ENCODE measurements at regions not wholly inside any gene's neighbourhood (a gene's known extent, or its start where the extent isn't known, plus 50 kb on each side); places are given as distances from the start of the nearest gene placed in this dataset.

DNA sequence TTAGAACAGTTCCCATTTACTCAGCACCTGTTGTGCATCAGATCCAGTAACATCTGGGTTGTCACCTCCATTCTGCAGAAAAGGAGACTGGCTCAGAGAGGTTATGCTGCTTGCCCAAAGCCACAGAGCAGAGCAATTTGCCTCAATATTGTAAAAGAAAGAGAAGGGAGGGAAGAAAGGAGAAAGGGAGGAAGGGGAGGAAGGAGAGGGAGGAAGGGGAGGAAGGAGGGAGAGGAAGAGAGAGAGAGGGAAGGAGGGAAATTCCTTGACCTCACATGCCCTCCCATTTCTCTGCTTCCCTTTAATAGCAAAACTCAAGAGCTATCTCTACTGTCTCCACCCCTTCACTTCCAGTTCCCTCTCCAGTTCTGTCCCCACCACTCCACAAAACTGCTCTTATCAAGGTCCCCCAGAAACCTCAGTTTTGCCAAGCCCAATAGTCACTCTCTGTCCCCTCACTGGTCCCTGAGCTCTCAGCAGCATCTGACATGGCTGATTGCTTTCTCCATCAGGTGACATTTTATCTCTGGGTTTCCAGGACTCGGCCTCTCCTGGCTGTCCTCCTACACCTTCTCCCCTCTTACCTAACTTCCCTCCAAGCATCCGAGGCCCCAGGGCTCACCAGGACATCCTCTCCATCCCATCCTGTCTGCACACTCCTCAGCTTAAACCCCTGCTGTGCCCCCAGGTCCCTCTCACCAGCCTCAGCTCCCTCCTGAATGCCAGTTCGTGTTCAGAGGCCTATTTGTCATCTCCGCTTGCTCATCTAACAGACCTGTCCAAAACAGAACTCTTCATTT is 104.7 kb upstream of the LINGO1 start:
- no peak for DNase-seq (ENCODE audit: low read depth)

DNA sequence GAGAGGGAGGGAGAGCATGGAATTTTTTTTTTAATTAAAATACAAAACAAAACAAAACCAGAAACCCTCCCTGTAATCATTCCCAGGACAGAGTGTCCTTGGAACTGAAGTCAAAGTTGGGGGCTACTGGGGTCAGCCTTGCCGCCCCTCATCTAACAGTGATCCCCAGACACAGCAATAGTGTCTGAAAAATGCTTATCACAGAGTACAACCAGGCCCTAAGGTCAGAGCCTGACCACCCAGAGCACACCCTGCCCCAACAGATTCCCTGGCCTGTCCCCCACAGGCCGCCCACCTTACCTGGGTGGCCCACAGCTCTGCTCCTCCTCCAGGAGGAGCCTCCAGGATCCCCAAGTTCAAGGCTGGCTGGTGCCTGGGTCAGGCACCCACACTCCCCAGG is 101.6 kb upstream of the LINGO1 start:
- DNase-seq (ENCODE audit: low read depth) = no peak

DNA sequence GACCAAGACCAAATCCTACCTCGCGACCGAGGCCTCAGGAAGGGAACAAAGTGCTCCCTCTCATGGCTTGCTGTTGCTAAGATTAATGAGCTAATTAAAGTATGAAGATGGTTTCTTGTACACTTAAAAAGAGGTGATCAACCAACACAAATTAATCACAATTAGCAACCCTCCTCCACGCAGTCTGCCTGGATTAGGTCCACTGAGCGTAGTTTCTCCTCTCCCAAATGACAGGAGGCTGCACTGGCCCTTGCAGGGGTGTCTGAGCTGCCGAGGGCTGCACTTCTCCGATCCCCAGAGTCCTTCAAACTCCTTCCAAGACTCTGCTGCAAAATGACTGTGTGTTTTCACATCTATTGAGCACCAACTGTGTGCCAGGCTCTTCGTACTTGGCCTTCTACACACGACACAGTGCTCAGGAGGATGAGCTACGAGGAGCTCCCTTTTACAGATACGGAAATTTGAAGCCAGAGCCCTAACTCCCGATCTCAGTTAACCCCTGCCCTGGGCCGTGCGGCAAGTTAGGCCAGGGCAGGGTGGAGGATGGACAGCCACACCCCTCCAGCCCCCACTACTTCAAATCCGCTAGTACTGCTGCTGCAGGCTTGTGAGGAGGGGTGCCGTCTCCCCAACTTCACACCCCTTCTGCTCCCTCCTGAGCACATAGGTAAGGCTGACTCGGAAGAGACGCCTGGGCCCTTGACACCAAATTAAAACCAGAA is 101.0 kb upstream of the LINGO1 start:
- DNase-seq (ENCODE audit: low read depth) = no peak

DNA sequence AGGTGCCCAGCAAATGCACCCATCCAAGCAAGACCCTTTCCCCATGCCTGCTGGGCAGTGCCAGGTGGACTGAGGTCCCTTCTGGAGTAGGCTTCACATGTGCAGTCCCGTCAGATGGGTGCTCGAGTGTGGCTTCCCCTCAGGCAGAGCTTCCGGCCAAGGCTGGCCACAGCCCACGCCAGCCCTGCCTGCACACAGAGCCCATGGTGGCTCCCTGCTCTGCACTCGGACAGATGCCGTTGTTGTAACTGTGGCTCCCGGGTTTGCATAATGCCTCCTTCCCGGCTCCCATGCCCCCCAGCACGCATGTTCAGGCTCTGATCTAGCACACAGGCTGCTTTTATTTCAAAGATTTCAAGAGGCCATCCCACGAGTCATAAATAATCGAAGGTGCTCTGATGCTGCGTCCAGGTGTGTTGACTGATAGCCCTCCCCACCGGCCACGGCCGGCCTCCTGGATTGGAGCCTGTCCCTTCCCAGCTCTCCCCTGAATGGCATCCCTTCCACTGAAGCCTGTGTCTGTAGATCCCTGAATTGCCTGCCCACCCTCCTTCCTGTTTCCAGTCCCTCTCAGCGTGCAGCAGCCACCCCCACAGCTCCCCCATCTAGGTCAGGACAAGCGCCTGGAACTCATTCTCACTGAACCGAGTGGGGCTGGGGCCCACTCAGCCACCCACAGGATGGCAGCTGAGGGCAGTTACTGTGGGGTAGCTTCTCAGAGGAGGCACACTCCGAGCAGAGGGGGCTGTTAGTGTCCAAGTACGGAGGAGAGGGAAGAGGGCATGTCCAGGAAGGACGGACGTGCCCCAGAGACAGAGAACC is 100.0 kb upstream of the LINGO1 start:
- no peak for DNase-seq (ENCODE audit: low read depth)

DNA sequence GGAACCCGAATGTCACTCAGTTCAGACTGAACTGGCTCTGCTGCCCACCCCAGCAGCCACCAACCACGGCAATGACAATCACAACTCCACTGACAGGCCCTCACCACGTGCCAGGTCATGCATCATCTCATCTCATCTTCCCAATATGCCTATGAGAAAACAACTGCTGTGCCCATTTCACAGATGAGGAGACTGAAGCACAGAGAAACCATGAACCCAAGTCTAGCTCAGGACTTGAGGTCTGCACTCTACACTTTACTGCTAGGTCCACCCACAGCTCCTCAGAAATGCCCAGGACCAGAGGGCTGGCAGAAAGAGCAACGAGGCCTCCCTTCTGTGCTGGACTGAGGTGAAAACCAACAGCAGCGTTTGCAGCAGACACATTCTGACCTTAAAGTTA is 99.2 kb upstream of the LINGO1 start:
- no peak for DNase-seq (ENCODE audit: low read depth)

DNA sequence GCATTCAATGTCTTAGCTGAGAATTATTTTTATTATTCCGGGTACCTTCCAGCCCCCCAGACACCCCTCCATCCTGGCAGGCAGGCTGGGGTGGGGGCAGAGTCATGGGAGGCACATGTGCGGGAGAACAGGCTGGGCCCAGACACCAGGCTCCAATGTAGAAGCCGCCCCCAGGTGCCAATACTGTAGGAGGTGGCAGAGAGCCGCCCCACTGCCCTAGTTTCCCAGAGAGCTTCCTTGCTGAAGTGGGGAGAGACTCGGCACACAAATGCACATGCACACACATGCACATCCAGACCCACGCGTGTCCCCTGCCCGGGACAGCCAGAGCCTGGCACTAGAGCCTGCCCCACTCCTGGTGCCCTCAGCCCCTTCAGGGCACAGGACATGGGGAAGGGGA is 98.4 kb upstream of the LINGO1 start:
- DNase-seq (ENCODE audit: low read depth) = no peak

DNA sequence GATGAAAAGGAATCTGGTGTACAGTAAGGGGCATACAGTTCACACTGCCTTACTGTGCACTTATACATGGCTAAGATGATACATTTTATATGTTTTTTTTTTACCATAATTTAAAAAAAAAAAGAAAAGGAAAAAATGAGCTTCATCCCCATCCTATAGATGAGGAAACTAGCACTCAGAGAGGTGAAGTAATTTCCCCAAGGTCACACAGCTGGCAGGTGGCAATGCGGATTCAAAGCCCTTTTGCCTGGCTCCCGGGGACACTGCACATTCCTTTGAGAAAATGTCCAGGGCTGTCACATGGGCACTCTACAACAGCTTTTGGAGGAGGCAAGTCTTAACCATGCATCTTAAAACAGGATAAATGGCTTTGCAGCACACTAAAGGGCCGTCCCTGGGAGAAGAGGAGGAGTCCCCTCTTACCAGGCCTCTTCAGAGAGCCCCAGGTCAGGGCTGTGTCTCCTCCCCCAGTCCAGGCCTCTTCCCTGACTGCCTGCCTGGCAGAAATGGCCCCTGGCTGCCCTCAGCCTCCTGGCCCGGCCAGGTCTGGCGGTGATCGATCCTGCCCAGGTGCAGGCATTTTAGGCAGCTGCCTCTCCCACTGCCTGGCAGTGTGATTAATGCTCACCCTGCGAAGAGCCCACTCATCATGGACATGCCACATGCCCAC is 95.1 kb upstream of the LINGO1 start:
- no peak for DNase-seq (ENCODE audit: low read depth)

DNA sequence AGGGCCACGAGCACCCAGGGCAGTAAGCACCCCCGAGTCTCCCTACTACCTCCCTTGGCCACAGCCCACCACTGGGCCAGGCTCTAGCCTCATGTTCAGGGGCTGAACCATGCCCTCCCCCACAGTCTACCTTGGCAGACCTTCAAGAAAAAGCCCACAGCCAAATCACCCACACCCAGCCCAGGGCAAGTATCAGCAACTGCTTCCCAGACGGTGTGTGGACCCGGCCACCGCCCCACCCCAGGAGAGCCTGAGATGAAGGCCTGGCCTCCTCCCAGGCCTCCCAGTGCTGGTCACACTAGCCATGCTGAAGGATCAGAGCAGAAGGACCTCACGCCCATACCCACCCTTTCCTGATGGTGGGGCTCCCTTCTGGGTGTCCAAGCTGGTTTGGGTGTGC is 92.0 kb upstream of the LINGO1 start:
- no peak for DNase-seq (ENCODE audit: low read depth)

DNA sequence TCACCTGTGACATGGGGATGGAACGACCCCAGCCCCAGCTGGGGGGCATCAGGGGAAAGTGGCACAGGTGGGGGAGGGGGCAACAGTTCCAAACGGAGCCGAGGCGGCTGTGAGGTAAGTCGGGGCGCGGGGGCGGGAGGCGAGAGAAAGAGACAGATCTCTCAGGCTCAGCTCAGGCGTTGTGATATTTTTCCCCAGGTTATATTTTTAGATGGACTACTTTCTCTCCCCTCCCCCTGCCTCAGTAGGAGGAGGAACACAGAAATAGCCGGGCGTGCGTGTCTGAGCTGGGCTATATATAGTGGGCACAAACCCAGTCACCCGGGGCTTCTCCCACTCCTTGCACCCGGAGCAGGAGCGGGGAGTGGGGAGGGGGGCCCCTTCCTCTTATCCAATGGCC is 91.0 kb upstream of the LINGO1 start:
- no peak for DNase-seq (ENCODE audit: low read depth)

DNA sequence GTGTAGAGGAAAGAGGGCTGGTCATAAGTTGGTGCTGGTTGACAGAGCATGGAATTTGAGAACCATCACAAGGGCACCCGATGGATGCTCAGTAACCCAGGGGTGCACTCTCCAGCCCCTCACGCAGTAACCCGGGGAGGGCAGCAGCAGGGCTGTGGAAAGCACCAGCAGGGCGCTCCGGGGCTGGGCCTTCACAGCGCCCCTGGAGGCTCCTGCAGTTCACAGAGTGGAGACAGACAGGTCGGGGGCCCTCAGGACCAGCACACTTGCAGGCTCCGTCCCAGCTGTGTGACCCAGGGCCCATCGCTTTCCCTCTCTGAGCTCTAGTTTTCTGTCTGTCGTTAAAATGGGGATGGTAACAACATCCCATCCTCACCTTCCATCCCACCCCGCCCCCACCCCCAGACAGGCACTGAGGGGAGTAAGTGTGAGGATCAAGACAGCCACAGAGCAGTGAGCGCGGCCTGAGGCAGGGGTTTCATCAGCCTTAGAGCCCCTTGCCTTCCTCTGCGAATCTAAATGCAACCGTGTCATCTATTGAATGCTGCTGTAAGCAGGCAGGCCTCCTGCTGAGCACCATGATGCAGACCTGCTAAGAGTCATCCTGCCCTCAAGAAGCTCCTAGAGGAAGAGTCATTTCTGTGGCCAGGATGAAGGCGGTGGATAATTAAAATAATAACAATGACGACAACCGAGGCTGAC is 90.2 kb upstream of the LINGO1 start:
- no peak for DNase-seq (ENCODE audit: low read depth)

DNA sequence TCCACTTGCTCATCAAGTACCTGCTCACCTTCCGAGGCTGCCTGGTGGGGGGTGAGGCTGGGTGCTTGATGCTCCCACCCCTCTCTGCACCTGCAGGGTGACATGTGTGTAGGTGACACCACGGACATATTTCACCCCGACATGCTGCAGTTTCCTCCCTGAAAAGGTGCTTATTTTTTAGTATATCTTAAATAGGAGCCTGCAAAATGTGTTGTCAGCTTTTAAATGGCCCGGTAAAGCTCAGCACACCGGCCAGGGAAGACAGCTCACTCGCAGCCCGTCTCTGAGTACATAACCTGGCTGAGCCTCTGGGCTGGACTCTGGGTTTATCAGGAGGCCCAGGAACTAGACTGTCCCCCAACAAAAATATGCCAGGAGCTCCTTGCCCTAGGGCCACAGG is 89.3 kb upstream of the LINGO1 start:
- no peak for DNase-seq (ENCODE audit: low read depth)

DNA sequence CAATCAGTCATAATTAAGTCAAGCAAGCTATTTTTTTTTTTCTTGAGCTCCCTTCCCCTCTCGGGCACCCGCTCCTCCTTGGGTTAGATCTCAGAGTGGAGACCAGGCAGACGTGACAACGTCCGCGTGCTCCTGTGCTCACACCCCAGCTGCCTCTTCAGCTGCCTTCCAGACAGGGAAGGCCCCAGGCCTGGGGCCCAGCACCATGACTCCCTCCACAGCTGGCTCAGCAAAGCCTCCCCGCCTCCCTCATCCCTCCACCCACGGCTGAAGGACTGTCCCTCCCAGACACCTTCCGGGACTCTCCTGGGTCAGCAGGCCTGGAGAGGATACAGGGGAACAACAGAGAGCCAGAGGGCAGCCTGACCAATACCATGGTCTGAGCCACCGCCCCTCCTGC is 87.9 kb upstream of the LINGO1 start:
- DNase-seq (ENCODE audit: low read depth) = no peak

DNA sequence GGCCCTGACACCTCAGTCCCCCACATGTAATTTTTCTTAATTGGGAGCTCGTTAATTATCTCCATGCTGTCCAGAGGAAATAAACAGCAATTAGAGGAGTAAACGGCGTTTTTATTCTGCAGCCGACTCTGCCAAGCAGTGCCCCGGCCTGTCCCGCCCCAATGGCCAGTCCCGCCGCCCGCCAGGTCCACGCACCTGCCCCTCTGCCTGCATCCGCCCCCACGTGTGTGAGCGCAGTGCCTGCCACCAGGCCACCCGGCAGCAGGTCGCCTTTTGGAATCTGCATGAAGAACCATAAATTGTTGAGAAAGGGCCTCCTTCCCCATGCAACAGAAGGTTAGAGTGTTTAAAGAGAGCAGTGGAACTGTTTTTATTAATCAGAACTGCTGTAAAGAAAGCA is 87.5 kb upstream of the LINGO1 start:
- DNase-seq (ENCODE audit: low read depth) = no peak

DNA sequence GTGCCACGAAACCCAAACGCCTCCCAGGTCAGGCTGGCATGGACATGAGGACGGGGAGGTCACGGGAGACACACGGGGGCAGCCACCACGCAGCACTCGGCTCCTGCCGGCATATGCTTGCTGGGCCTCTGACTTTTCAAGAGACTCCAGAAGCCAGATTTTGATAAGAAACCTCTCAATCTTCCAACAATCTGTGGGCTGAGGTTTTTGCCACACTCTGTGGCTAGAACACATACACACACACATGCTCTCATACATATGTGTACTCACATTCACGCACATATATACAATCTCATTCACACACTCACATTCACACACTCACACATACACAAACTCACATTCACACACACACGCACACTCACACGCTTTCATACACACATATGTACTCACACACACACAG is 86.7 kb upstream of the LINGO1 start:
- no peak for DNase-seq (ENCODE audit: low read depth)

DNA sequence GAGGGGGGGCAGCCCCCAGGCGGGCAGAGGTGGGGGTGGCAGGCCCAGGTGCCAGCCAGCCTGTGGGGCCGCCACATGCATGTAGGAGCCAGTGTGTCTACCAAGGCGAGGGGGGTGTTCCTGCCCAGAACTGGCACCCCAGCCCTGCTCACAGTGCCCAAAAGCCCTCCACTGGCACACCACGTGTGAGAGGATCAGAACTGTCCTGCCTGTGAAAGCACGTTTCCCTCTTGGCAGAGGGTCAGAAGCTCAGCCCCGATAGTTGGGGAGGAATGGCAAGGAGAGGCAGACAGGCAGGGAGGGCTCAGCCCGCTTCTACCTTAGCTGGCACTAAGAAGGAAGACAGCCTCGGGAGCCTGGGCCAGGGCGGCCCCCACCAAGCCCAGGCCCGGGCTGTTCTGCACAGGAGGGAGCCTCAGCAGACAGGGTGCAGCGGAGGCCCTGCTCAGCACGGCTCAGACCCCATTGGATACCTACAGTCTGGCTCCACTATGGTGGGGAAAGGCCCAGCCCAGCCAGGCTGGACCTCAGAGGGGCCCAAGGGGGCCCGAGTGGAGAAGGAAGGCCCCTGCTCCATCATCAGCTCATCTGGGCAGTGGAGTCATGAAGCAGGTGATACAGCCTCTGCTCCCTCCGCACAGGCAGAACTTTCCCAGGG is 84.8 kb upstream of the LINGO1 start:
- DNase-seq (ENCODE audit: low read depth) = no peak

DNA sequence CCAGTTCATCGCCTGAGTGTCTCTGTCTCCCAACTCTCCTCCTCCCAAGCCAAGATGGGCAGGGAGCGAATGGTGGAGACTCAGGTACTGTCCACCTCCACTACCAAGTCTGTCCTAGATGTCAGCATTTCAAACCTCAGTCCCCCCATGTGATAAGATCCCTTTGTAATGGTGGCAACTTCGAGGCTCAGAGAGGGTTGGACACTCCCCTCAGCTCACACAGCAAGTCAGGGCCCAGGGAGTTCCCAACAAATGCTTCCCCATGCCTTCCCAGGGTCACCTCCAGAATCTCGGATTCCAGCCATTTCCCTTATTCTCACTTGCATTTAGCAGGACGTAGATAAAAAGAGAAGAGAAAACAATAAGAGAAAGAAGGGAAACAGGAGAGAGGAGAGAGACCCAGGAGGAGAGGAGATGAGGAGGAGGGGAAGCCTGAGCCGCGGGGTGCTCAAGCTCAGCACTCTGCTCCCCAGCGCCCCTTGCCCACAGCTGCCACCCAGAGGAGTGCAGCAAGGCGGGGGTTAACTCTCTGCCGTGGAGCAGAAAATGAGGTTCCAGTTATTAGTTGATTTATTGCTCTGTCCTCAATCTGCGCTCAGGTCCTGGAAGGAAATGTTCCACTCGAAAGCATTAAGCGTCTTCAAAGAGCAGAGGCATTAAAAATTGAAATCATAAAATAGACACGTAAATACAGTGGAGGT is 84.1 kb upstream of the LINGO1 start:
- DNase-seq (ENCODE audit: low read depth) = no peak

DNA sequence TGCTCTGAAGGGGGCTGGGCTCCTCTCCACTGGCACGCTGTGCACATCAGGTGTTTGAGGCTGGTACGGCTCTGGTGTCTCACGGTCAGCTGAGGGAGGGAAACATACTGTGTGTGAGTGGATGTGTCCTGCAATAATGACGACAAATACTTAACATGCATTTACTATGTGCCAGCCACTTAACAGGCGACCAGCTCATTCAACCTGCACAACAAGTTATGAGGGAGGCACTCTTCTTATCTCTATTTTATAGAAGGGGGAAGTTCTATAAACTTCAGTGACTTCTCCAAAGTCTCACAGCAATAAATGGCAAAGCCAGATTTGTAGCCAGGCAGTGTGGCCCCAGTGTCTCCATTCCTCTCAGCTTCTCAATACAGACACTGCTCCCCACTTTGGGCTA is 83.1 kb upstream of the LINGO1 start:
- DNase-seq (ENCODE audit: low read depth) = no peak

DNA sequence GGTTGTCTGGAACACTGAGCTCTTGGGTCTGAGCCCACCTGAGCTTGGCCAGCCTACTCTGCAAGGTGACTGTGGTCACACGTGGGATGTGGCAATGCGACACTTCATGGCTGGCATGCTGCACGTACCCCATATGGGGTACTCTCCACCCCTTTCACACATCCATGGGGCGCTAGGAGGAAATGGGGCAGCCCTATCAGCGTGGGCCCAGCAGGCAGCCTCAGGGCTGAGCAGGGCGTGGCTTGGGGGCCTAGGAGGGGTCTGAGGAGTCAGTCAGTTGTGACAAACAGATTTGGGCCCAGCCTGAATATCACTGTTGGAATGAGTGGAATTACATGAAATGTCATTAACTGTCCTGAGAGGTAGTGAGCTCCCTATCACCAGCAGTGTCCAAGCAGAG is 82.3 kb upstream of the LINGO1 start:
- no peak for DNase-seq (ENCODE audit: low read depth)

DNA sequence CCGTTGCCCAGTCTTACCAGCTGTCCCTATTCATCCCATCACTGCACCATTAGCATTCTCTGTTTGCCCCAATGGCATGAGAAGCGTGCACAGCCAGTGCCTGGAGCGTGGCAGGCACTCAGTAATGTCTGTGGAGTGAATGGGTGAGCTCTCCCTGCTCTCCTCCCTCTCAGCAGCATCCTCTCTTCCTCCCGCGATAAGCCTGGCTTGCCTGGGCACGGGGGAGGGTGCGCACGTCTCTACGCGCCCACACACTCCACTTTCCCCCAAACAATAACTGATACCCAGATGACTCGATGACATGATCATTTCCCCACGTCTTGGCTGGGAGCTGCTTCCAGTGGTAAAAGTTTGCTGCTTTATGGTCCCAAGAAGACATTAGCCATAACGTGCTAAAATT is 81.8 kb upstream of the LINGO1 start:
- no peak for DNase-seq (ENCODE audit: low read depth)

DNA sequence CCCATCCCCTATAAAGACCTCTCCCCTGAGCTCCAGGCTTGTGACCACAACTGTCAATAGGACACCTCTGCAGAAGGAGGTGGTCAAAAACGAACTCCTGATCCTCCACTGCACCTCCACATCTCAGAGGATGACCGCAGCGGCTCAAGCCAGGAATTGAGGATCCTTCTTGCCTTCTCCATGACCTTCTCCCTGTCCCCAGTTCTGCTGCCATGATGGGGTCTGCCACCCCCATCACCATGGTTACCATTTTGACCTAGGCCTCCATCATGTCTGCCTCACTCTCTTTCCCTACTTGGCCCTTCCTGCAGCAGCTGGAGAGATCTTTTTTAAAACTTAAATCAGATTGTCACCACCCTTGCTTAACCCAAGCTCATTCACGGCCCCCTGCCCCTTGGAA is 81.3 kb upstream of the LINGO1 start:
- no peak for DNase-seq (ENCODE audit: low read depth)

DNA sequence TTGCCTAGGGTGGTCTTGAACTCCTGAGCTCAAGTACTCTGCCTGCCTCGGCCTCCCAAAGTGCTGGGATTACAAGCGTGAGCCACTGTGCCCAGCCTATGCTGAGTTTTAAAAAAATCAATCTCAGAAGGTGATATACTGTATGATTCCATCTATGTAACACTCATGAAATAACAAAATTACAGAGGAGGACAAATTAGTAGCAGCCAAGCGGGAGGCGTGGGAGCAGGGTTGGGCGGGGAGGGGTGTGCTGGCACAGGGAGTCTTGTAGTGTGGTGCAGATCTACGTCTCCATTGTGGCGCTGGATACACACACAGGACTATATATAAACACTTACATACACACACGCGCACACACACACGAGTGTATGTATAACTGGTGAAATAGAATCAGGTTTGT is 80.6 kb upstream of the LINGO1 start:
- DNase-seq (ENCODE audit: low read depth) = no peak

Data from T follicular helper cell (primary cell).